ENCODE measurements at regions not wholly inside any gene's neighbourhood (a gene's known extent, or its start where the extent isn't known, plus 50 kb on each side); places are given as distances from the start of the nearest gene placed in this dataset.

DNA sequence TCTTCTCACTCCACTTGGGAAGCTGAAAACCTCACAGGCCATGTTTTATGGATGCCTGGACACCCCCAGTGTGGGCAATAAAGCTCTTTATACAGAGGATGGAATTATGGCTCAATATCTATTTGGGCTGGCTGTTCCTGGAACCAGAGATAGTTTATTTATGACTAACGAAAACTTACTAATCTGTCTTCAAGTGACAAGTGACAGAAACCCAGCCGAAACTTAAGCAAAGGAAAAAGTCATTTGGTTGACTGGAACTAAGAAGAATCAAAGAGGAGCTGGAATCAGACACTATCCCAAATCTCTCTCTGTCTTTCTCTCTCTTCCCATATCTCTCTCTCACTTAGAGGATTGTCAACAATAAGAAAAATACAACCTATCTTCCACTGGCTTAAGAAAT lies 78.3 kb upstream of the CDK6 start:
- Histone ChIP-seq H2AK5ac (ENCODE audit: low read depth, low read length) (no peak overlapping the region), H3K9ac (replicated peaks in 1 of 4; ENCODE audit: extremely low read depth in 1 of 4, low read depth in 3 of 4, low read length in 3 of 4) (no peak overlapping the region), H2BK20ac (ENCODE audit: low read length) (no peak overlapping the region), H3K56ac (replicated peaks; ENCODE audit: insufficient read length, low read depth, low read length) (no peak overlapping the region), H2BK12ac (ENCODE audit: low read depth, low read length) (no peak overlapping the region), H3K79me2 (ENCODE audit: control insufficient read depth in 1 of 2, insufficient read depth in 2 of 2, low read length in 2 of 2) (no peaks in the 10 kb centered on the region), H3K18ac (ENCODE audit: extremely low read depth, low read length) (no peak overlapping the region), H4K5ac (ENCODE audit: insufficient read length, low read depth, low read length) (no peak overlapping the region), H3K27me3 (replicated peaks in 1 of 4; ENCODE audit: control insufficient read depth in 3 of 4, extremely low read depth in 1 of 4, insufficient read depth in 3 of 4, low read length in 3 of 4) (no peaks in the 10 kb centered on the region), H3K23ac (ENCODE audit: insufficient read length) (no peak overlapping the region), H3K4me1 (replicated peaks in 1 of 4; ENCODE audit: control insufficient read depth in 3 of 4, insufficient read depth in 4 of 4, low read length in 3 of 4) (peaks cover 2 to 8% (median 5%) of the 10 kb centered on the region in 4 experiments; a peak in 5 of 7 replicates), H3K36me3 (ENCODE audit: control insufficient read depth in 2 of 4, insufficient read depth in 4 of 4, low read length in 3 of 4) (no peaks in the 10 kb centered on the region), H2BK120ac (replicated peaks; ENCODE audit: low read depth, low read length) (no peak overlapping the region), H3K27ac (ENCODE audit: low read depth, low read length) (no peak overlapping the region), H4K20me1 (replicated peaks in 1 of 2; ENCODE audit: control insufficient read depth in 1 of 2, insufficient read depth in 2 of 2, low read length in 2 of 2) (no peaks in the 10 kb centered on the region), H3K4me3 (ENCODE audit: extremely low read depth in 1 of 4, insufficient read depth in 2 of 4, low read depth in 3 of 4, low read length in 4 of 4) (no peak overlapping the region), H3K14ac (ENCODE audit: insufficient read length) (no peak overlapping the region), H3K9me3 (ENCODE audit: insufficient read depth in 2 of 2, low read depth in 1 of 2, low read length in 1 of 2) (no peaks in the 10 kb centered on the region), H3K23me2 (ENCODE audit: low read depth, low read length) (no peaks in the 10 kb centered on the region), H2AFZ (ENCODE audit: low read length) (no peak overlapping the region), H2BK15ac (ENCODE audit: low read length) (no peak overlapping the region), H3K79me1 (ENCODE audit: low read depth, low read length) (no peaks in the 10 kb centered on the region), H3K4me2 (ENCODE audit: insufficient read depth in 1 of 2, low read depth in 2 of 2, low read length in 2 of 2) (no peak overlapping the region), H4K91ac (replicated peaks; ENCODE audit: insufficient read length, low read length) (no peak overlapping the region), H3K4ac (replicated peaks; ENCODE audit: insufficient read length, low read depth, low read length) (no peak overlapping the region), H4K8ac (ENCODE audit: extremely low read depth, insufficient read depth, low read length) (no peak overlapping the region), H2BK5ac (ENCODE audit: low read depth, low read length) (no peak overlapping the region)
- CTCF ChIA-PET (ENCODE audit: partially characterized antibody) = interaction anchor here (0.6 to 2.1 kb wide), 4 partner anchors 34 to 263 kb away, joined by 4 to 6 read pairs (median 6); no protein-coding TSS in a partner anchor
- POLR2A ChIA-PET (ENCODE audit: partially characterized antibody) = no interaction called here
- WGBS, 2 experiments (ENCODE audit: extremely low coverage in 1 of 2, insufficient coverage in 1 of 2, insufficient read length in 1 of 2, insufficient replicate concordance in 2 of 2, low coverage in 1 of 2, low lambda C conversion rate in 2 of 2, missing lambda C conversion rate in 1 of 2) = 81% methylated on average over 2 of the region's 2 CpGs; no CpG with 5 or more reads in 1 of the 2 experiments
- DNase-seq (ENCODE audit: low read depth in 1 of 2, low spot score in 2 of 2) (no peak), FAIRE-seq (no peak)
- TF ChIP-seq RBBP5 (IDR thresholded peaks at IDR 0.05; ENCODE audit: borderline replicate concordance, low read depth, low read length) = no peak
- TF ChIP-seq RNF2 (IDR thresholded peaks at IDR 0.05; ENCODE audit: borderline replicate concordance, low read depth, low read length, missing control alignments, poor library complexity, severe bottlenecking) = no peak
- no peak for TF ChIP-seq BACH1 (IDR thresholded peaks at IDR 0.05; ENCODE audit: low read length)
- TF ChIP-seq, protein P1, sequence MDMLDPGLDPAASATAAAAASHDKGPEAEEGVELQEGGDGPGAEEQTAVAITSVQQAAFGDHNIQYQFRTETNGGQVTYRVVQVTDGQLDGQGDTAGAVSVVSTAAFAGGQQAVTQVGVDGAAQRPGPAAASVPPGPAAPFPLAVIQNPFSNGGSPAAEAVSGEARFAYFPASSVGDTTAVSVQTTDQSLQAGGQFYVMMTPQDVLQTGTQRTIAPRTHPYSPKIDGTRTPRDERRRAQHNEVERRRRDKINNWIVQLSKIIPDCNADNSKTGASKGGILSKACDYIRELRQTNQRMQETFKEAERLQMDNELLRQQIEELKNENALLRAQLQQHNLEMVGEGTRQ (IDR thresholded peaks at IDR 0.05; ENCODE audit: low read length) = no peak
- no peak for TF ChIP-seq POLR2AphosphoS5 (IDR thresholded peaks at IDR 0.05; ENCODE audit: low read depth, low read length)
- TF ChIP-seq SP1 (IDR thresholded peaks at IDR 0.05; ENCODE audit: low read depth, low read length) = no peak
- TF ChIP-seq ASH2L (IDR thresholded peaks at IDR 0.05; ENCODE audit: low read length) = no peak
- TF ChIP-seq, protein P2, sequence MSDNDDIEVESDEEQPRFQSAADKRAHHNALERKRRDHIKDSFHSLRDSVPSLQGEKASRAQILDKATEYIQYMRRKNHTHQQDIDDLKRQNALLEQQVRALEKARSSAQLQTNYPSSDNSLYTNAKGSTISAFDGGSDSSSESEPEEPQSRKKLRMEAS (IDR thresholded peaks at IDR 0.05) = no peak
